Skeletal muscle satellite cell (primary cell): ENCODE measurements at regions not wholly inside any gene's neighbourhood (a gene's known extent, or its start where the extent isn't known, plus 50 kb on each side); places are given as distances from the start of the nearest gene placed in this dataset.

Experiments used
- H3K27me3 ChIP-seq: 2 replicates; pipeline ENCODE4 v1.7.0; 2013; ENCODE audit warnings: low read length; ENCODE audit not compliant: control insufficient read depth, insufficient read depth
- H3K36me3 ChIP-seq: 2 replicates; pipeline ENCODE4 v1.7.0; 2013; ENCODE audit warnings: mild to moderate bottlenecking, control low read depth, low read length; ENCODE audit not compliant: insufficient read depth
- H3K4me1 ChIP-seq: 2 replicates; pipeline ENCODE4 v1.7.0; 2013; ENCODE audit warnings: low read length; ENCODE audit not compliant: control insufficient read depth, insufficient read depth
- H3K4me2 ChIP-seq: 2 replicates; pipeline ENCODE4 v1.7.0; 2013; ENCODE audit warnings: mild to moderate bottlenecking, low read length
- H3K4me3 ChIP-seq: 2 replicates; pipeline ENCODE4 v1.7.0; 2013; ENCODE audit warnings: low read length
- H3K9ac ChIP-seq: 2 replicates; pipeline ENCODE4 v1.7.0; 2013; ENCODE audit warnings: mild to moderate bottlenecking, low read depth, low read length, moderate library complexity
- H3K9me3 ChIP-seq: replicated peaks from 2 replicates; pipeline ENCODE4 v1.7.0; 2013; ENCODE audit warnings: mild to moderate bottlenecking, control low read depth, low read length

DNA sequence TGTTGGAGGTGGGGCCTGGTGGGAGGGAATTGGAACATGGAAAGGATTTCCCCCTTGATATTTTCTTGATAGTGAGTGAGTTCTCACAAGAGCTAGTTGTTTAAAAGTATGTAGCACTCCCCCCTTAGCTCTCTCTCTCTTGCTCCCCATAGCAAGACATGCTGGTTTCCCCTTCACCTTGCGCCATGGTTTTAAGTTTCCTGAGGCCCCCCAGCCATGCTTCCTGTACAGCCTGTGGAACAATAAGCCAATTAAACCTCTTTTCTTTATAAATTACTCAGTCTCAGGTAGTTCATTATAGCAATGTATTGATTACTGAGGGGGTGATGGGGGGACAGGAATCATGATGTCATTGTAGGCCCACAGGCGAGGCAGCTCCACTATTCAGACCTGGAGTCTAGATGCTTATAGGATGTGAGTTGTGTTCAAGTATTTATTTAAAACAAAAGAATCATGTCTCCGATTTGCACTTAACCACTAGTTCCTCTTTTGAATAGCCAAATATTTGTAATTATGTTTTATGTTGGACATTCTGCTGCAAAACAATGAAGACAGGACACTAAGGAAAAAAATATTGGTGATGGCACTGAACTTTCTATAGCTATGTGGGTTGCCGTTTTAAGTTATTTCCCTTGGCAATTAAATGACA is 156.6 kb downstream of the TMEM38B start:
- no peaks in the 10 kb centered on the region for H3K9me3 ChIP-seq
- H3K9ac ChIP-seq: no peak overlapping the region
- no peak overlapping the region for H3K4me2 ChIP-seq

DNA sequence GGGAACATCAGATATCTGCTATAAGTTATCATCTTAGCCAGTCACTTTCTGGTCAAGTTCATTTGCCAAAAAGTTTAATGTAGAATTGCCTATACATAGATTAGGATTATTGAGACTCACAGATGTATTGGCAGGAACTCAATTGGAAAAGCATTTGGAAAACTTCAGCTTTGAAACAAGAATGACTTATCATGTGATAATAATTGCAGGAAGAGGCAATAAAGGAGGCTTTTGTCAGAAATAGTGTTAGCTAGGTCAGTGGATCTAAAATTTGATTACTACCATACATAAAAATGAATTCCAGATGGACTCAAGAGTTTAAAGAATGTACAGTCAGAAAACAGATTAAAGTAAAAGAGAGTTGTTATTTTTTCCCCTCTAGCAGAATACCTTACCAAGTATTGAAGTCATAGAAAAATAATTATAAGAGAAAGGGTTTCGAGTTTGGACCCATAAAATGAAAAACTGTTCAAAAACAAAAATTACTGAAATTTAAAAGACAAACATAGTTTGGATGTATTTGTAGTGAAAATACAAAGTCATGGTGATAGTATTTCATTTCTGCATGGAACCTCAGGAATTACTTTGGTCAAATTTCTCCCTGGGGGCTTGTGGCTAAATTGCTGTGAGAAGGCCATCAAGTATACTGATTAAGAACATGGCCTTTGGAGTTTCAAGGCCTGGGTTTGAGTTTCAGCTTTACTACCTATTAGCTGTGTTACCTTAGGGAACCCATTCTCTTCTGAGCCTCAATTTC is 159.9 kb downstream of the TMEM38B start:
- Histone ChIP-seq H3K4me1 (no peaks in the 10 kb centered on the region), H3K27me3 (no peaks in the 10 kb centered on the region), H3K9ac (no peak overlapping the region)

More for the DNA sequence above, 156.6 kb downstream of the TMEM38B start:
- Histone ChIP-seq H3K27me3 (no peaks in the 10 kb centered on the region), H3K4me3 (no peak overlapping the region), H3K4me1 (no peaks in the 10 kb centered on the region), H3K36me3 (no peaks in the 10 kb centered on the region)

DNA sequence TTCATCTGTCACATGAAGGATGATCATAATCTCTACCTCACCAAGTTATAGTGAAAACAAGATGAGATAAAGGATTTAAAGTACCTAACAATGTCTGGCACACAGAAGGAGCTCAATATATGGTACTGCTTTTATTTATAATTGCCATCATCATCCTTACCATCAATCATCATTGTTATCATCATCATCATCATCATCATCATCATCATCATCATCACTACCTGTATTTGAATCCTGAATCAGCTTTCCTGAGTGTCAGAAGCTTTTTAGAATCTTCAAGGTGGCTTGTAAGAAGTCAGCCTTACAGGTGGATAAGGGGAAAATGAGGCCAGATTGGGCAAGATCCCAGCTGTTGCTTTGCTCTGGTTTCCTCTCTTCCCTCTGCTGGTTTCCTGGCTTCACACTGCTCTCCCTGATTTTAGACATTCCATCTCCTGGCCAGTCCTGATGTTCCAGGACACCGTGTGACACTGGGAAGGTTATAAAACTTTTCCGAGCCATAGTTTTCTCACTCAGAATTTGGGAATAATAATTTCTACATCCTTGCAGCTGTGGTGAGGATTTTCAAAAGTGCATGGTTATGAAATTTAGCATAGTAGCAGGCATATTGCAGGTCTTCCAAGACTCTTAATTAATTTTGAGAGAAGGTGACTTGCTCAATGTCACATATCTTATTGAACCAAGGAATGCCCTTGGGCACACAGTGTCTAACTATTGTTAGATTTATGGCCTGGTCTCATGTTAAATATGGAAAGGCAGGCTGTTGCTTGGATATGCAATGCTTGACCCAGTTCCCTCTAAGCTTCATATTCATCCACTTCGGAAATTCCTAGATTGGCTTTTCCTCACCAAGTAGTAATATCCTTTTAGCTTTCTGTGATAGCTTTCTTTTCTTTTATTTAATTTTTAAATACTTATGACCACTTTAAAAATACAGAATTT is 160.7 kb downstream of the TMEM38B start:
- Histone ChIP-seq H3K9ac (no peak overlapping the region), H3K4me3 (no peak overlapping the region), H3K4me2 (no peak overlapping the region), H3K9me3 (no peaks in the 10 kb centered on the region), H3K4me1 (no peaks in the 10 kb centered on the region), H3K27me3 (no peaks in the 10 kb centered on the region), H3K36me3 (no peaks in the 10 kb centered on the region)

More for the DNA sequence above, 159.9 kb downstream of the TMEM38B start:
- Histone ChIP-seq H3K36me3 (no peaks in the 10 kb centered on the region), H3K4me3 (no peak overlapping the region), H3K9me3 (no peaks in the 10 kb centered on the region), H3K4me2 (no peak overlapping the region)

DNA sequence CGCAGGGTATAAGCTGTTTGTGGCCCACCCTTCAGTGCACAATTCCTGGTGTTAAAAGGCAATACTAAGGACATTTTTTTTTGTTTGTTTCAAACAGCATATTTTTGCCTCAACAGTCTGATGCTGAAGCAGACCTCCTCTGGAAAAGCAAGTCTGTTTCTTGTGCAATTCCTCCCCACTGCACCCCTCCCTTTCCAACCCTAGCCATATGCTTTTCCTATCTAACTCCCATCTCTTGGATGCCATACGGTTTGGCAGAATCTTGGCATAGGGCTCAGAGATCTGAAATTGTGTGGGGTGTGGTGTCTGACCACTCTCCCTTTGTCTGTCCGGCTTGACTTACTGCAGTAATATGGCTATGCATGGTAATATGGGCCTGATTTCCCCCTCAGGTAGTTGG is 161.6 kb downstream of the TMEM38B start:
- Histone ChIP-seq H3K4me3 (no peak overlapping the region), H3K4me1 (no peaks in the 10 kb centered on the region), H3K9me3 (no peaks in the 10 kb centered on the region), H3K9ac (no peak overlapping the region), H3K36me3 (no peaks in the 10 kb centered on the region), H3K27me3 (no peaks in the 10 kb centered on the region), H3K4me2 (no peak overlapping the region)

DNA sequence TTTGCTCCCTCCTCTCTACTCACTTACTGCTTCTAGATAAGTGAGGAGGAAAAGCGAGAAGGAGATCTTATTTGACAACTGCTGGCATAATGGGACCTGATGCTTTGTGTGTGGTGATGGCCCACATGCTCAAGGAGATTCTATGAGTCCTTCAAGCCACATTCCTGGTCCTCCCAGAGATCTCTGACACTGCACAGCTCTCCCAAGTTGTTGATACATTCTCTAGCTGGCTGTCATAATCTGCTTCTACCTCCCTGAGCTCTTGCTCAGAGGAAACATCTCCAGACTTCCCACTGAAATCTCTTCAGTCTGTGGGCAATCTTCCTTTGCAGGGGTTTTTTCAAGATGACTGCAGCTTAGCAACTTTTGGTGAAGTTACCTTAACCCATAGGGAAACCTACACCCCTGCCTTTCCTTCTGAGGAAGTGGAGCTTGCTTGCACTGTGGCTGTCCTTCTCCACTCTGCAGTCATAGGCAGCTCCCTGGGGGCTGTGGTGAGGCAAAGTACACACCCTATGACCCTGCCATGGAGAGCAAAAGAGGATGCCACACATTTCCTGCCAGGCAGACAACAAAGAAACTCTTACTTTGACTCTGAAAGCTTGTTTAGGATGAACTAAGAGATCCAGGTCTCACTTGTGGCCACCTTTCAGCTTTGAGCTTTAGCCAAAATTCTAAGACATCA is 163.8 kb downstream of the TMEM38B start:
- no peak overlapping the region for H3K4me2 ChIP-seq
- H3K4me3 ChIP-seq: no peak overlapping the region
- H3K27me3 ChIP-seq: no peaks in the 10 kb centered on the region
- H3K9ac ChIP-seq: no peak overlapping the region
- no peaks in the 10 kb centered on the region for H3K9me3 ChIP-seq
- no peaks in the 10 kb centered on the region for H3K4me1 ChIP-seq
- no peaks in the 10 kb centered on the region for H3K36me3 ChIP-seq

DNA sequence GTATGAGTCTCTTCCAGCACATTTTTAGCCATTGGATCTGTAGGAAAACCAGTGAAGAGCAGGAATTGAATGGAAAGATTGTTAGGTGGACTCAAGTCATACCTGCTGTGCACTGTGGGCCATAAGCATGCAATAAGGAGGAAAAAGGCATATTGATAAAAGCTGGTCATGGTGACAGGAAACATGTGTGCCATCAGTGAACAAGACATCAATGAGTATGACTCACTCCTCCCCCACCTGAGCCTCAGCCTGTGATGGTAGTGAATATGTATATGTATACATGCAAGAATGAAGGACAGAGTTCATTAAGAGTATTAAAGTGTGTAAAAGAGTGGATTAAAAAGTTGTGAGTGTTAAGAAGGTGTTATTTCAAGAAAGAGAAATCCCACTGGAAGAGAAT is 164.5 kb downstream of the TMEM38B start:
- Histone ChIP-seq H3K9ac (no peak overlapping the region), H3K4me1 (no peaks in the 10 kb centered on the region), H3K9me3 (no peaks in the 10 kb centered on the region), H3K4me3 (no peak overlapping the region), H3K4me2 (no peak overlapping the region), H3K27me3 (no peaks in the 10 kb centered on the region), H3K36me3 (no peaks in the 10 kb centered on the region)

DNA sequence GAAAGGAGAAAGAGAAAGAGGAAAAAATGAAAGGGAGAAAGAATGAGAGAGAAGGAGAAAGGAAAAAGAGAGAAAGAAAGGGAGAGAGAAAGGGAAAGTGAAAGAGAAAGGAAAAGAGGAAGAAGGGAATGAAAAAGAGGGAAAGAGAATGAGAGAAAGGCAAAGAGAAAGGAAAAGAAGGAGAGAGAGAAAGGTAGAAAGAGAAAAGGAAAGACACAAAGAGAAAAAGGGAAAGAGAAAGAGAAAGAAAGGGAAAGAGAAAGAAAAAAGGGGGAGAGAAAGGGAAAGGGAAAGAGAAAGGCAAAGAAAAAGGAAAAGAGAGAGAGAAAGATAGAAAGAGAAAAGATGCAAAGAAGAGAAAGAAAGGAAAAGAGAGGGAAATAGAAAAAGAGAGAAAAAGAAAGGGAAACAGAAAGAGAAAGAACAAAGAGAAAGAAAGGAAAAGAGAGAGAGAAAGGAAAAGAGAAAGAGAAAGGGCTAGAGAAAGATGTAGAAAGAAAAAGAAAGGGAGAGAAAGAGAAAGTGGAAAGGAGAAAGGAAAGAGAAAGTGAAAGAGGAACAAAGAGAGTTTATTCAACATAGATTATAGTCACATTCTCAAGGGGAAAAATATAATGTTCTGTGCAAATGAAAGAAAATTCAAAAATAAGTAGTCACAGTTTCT is 165.2 kb downstream of the TMEM38B start:
- no peaks in the 10 kb centered on the region for H3K9me3 ChIP-seq
- no peak overlapping the region for H3K4me2 ChIP-seq
- no peaks in the 10 kb centered on the region for H3K4me1 ChIP-seq
- no peak overlapping the region for H3K9ac ChIP-seq
- H3K27me3 ChIP-seq: no peaks in the 10 kb centered on the region
- H3K4me3 ChIP-seq: no peak overlapping the region
- no peaks in the 10 kb centered on the region for H3K36me3 ChIP-seq

DNA sequence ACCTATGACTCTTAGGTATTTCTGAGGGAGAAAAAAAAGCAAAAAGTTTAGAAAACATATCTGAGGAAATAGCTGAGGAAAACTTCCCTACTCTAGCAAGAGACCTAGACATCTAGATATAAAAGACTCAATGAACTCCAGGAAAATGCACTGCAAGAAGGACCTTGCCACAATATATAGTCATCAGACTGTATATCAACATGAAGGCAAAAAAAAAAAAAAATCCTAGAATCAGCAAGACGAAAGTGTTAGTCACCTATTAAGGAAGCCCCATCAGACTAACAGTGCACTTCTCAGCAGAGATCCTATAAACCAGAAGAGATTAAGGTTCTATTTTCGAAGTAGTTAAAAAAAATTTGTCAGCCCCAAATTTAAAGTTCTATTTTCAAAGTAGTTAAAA is 166.2 kb downstream of the TMEM38B start:
- Histone ChIP-seq H3K36me3 (no peaks in the 10 kb centered on the region), H3K4me2 (no peak overlapping the region), H3K4me3 (no peak overlapping the region), H3K27me3 (no peaks in the 10 kb centered on the region), H3K4me1 (no peaks in the 10 kb centered on the region), H3K9ac (no peak overlapping the region), H3K9me3 (no peaks in the 10 kb centered on the region)

DNA sequence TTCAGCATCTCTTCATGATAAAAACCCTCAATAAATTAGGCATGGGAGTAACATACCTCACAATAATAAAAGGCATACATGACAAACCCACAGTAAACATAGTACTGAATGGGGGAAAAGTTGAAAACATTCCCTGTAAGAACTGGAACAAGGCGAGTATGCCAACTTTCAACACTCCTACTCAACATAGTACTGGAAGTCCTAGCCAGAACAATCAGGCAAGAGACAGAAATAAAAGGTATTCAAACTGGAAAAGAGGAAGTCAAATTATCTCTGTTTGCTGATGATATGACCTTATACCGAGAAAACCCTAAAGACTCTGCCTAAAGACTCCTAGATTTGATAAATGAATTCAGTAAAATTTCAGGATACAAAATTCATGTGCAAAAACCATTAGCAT is 167.6 kb downstream of the TMEM38B start:
- H3K36me3 ChIP-seq: no peaks in the 10 kb centered on the region
- no peak overlapping the region for H3K4me3 ChIP-seq
- no peaks in the 10 kb centered on the region for H3K27me3 ChIP-seq
- no peaks in the 10 kb centered on the region for H3K9me3 ChIP-seq
- H3K9ac ChIP-seq: no peak overlapping the region
- no peak overlapping the region for H3K4me2 ChIP-seq
- H3K4me1 ChIP-seq: no peaks in the 10 kb centered on the region

DNA sequence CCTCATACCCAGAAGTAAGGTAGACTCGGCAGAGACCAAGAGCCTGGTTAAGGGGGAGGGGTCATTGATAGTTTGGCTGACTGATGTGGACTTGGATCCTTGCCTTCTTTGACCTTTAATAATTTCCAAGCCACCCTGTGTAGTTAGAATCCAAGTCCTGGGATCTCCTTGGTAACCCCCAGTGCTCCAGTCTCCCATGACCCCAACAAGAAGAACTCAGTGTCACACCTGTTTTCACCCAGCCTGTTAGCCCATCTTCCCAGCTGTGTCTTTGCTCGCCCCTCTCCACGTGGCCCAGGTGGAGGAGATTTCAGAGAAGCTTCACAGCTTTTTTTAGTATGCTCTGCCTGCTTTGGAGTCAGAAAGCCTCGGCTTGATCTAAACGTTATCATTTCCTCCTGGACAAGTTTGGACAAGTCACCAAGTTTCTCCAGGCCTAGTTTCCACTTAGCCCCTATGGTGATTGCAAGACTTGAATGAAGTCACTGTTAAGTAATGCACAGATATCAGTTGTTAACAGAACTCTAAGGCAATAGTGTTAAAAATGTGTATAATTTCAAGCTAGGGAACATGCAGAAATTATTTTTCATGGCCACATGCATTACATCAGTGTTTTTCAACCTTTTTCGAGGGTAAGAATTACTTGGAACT is 170.0 kb downstream of the TMEM38B start:
- Histone ChIP-seq H3K4me2 (no peak overlapping the region), H3K9me3 (no peaks in the 10 kb centered on the region), H3K4me3 (no peak overlapping the region), H3K36me3 (no peaks in the 10 kb centered on the region), H3K27me3 (no peaks in the 10 kb centered on the region), H3K9ac (no peak overlapping the region), H3K4me1 (no peaks in the 10 kb centered on the region)
